ENCODE measurements at regions not wholly inside any gene's neighbourhood (a gene's known extent, or its start where the extent isn't known, plus 50 kb on each side); places are given as distances from the start of the nearest gene placed in this dataset.

DNA sequence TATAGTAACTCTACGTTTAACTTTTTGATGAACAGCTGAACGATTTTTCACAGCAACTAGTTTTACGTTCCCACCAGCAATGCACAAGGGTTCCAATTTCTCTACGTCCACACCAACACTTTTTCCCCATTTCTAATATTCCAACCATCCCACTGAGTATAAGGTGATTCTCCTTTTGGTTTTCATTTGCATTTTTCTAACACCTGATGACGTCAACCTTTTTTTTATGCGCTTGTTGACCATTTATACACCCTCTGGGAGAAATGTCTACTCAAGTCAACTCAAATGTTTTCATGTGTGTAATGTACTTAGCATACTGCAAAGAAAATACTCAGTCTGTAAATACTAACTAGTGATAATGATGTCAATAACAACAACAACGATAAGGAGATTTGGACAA lies 177.2 kb upstream of the TENM3 start:
- Histone ChIP-seq H3K79me2 (ENCODE audit: insufficient read depth, low read length) (no peaks in the 10 kb centered on the region), H3K9me3 (ENCODE audit: low read depth, low read length) (no peaks in the 10 kb centered on the region), H3K27ac (ENCODE audit: low read depth, low read length) (no peak overlapping the region), H4K20me1 (ENCODE audit: insufficient read depth, low read length) (no peaks in the 10 kb centered on the region), H2AFZ (ENCODE audit: low read length) (no peak overlapping the region), H3K27me3 (ENCODE audit: insufficient read depth, low read length) (no peaks in the 10 kb centered on the region), H3K4me1 (ENCODE audit: insufficient read depth, low read length) (peaks cover 15% of the 10 kb centered on the region), H3K4me2 (ENCODE audit: insufficient read depth, low read length) (no peak overlapping the region), H3K36me3 (ENCODE audit: insufficient read depth, low read length) (no peaks in the 10 kb centered on the region), H3K4me3 (ENCODE audit: insufficient read depth, low read length) (no peak overlapping the region)
- DNase-seq (ENCODE audit: insufficient read length, low spot score, missing footprints) = no peak
- TF ChIP-seq, protein P1, sequence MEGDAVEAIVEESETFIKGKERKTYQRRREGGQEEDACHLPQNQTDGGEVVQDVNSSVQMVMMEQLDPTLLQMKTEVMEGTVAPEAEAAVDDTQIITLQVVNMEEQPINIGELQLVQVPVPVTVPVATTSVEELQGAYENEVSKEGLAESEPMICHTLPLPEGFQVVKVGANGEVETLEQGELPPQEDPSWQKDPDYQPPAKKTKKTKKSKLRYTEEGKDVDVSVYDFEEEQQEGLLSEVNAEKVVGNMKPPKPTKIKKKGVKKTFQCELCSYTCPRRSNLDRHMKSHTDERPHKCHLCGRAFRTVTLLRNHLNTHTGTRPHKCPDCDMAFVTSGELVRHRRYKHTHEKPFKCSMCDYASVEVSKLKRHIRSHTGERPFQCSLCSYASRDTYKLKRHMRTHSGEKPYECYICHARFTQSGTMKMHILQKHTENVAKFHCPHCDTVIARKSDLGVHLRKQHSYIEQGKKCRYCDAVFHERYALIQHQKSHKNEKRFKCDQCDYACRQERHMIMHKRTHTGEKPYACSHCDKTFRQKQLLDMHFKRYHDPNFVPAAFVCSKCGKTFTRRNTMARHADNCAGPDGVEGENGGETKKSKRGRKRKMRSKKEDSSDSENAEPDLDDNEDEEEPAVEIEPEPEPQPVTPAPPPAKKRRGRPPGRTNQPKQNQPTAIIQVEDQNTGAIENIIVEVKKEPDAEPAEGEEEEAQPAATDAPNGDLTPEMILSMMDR (IDR thresholded peaks at IDR 0.05; ENCODE audit: extremely low read depth, low read depth, low read length) = no peak

DNA sequence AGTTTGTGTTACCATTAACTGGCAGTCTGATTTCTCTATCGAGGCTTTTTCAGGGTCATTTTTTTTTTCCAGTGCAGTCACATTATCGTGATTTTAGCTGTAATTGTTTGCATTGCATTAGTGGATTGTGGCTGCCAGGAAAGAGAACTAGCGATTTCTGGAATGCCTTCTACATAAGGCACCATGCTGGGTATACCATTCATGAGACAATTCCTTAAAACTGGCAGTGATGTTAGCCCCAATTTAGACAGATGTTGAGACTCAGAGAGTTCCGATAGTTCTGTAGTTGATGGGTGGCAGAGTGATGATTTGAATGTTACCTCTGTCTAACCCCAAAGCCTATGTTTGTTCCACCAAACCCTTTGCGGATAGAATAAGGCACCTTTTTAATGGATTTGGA lies 175.4 kb upstream of the TENM3 start:
- Histone ChIP-seq H3K4me3 (ENCODE audit: insufficient read depth, low read length) (no peak overlapping the region), H2AFZ (ENCODE audit: low read length) (no peak overlapping the region), H3K27ac (ENCODE audit: low read depth, low read length) (no peak overlapping the region), H4K20me1 (ENCODE audit: insufficient read depth, low read length) (no peaks in the 10 kb centered on the region), H3K27me3 (ENCODE audit: insufficient read depth, low read length) (no peaks in the 10 kb centered on the region), H3K36me3 (ENCODE audit: insufficient read depth, low read length) (no peaks in the 10 kb centered on the region), H3K9me3 (ENCODE audit: low read depth, low read length) (no peaks in the 10 kb centered on the region), H3K79me2 (ENCODE audit: insufficient read depth, low read length) (no peaks in the 10 kb centered on the region), H3K4me1 (ENCODE audit: insufficient read depth, low read length) (peaks cover 9% of the 10 kb centered on the region), H3K4me2 (ENCODE audit: insufficient read depth, low read length) (no peak overlapping the region)
- DNase-seq (ENCODE audit: insufficient read length, low spot score, missing footprints) = no peak
- TF ChIP-seq, protein P1 (IDR thresholded peaks at IDR 0.05; ENCODE audit: extremely low read depth, low read depth, low read length) = no peak

DNA sequence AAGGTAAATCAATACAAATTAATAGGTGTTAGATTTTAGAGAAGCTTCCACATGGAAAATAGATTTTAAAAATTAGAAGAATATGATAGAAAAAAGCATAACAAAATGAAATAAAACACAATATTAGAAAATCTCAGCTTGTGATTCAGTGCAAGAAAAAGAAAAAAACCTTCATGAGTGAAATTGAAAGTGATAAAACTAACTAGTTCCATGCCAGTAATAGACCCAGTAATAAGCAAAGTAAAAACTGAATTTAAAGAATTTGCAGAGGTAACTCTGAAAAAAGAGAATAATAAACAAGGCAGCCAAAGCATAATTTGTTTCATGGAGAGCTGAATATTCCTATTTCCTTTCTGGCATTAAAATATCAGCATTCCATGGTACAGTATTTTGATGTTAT lies 174.3 kb upstream of the TENM3 start:
- no peak overlapping the region for H2AFZ ChIP-seq (ENCODE audit: low read length)

DNA sequence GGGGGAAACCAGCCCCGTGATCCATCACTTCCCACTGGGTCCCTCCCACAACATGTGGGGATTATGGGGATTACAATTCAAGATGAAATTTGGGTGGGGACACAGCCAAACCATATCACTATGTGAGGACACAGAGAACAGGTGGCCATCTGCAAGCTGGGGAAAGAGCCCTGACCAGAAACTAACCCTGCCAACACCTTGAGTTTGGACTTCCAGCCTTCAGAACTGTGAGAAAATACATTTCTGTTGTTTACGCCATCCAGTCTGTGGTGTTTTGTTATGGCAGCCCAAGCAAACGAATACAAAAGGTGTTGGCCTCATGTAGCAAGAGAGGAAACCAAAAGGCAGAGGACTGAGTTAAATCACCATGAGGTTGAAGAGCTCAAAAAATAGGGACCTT lies 169.9 kb upstream of the TENM3 start:
- H3K4me2 ChIP-seq (ENCODE audit: insufficient read depth, low read length) = no peak overlapping the region
- no peak overlapping the region for H2AFZ ChIP-seq (ENCODE audit: low read length)
- H3K4me3 ChIP-seq (ENCODE audit: insufficient read depth, low read length) = no peak overlapping the region
- no peaks in the 10 kb centered on the region for H4K20me1 ChIP-seq (ENCODE audit: insufficient read depth, low read length)
- H3K79me2 ChIP-seq (ENCODE audit: insufficient read depth, low read length) = no peaks in the 10 kb centered on the region
- no peaks in the 10 kb centered on the region for H3K9me3 ChIP-seq (ENCODE audit: low read depth, low read length)
- H3K27me3 ChIP-seq (ENCODE audit: insufficient read depth, low read length) = no peaks in the 10 kb centered on the region
- TF ChIP-seq, protein P1 (IDR thresholded peaks at IDR 0.05; ENCODE audit: extremely low read depth, low read depth, low read length) = no peak
- no peak overlapping the region for H3K27ac ChIP-seq (ENCODE audit: low read depth, low read length)
- H3K4me1 ChIP-seq (ENCODE audit: insufficient read depth, low read length) = no peaks in the 10 kb centered on the region
- H3K36me3 ChIP-seq (ENCODE audit: insufficient read depth, low read length) = no peaks in the 10 kb centered on the region
- no peak for DNase-seq (ENCODE audit: insufficient read length, low spot score, missing footprints)

More for the DNA sequence above, 174.3 kb upstream of the TENM3 start:
- Histone ChIP-seq H4K20me1 (ENCODE audit: insufficient read depth, low read length) (no peaks in the 10 kb centered on the region), H3K36me3 (ENCODE audit: insufficient read depth, low read length) (no peaks in the 10 kb centered on the region), H3K79me2 (ENCODE audit: insufficient read depth, low read length) (no peaks in the 10 kb centered on the region), H3K27me3 (ENCODE audit: insufficient read depth, low read length) (no peaks in the 10 kb centered on the region), H3K4me1 (ENCODE audit: insufficient read depth, low read length) (no peaks in the 10 kb centered on the region), H3K4me2 (ENCODE audit: insufficient read depth, low read length) (no peak overlapping the region), H3K27ac (ENCODE audit: low read depth, low read length) (no peak overlapping the region), H3K4me3 (ENCODE audit: insufficient read depth, low read length) (no peak overlapping the region), H3K9me3 (ENCODE audit: low read depth, low read length) (no peaks in the 10 kb centered on the region)
- no peak for DNase-seq (ENCODE audit: insufficient read length, low spot score, missing footprints)
- TF ChIP-seq, protein P1 (IDR thresholded peaks at IDR 0.05; ENCODE audit: extremely low read depth, low read depth, low read length) = no peak
